ENCODE measurements at regions not wholly inside any gene's neighbourhood (a gene's known extent, or its start where the extent isn't known, plus 50 kb on each side); places are given as distances from the start of the nearest gene placed in this dataset.

DNA sequence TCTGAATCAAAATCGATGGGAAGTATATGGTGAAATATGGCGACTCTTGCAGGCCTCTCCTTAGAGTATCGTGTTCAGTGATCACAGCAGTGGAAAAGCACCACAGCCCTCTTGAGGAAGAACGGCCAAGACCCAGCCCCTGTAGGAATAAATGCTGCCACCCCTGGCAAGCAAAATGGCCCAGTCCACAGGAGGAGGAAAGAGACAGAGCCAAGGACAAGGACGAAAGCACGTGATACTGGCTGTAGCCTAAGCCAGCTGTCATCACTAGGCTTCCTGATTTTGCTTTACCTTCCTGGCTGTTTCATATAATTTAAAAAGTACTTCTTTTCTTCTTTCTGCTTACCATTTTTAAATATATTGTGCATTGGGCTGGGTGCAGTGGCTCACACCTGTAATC is 395.0 kb upstream of the SHH start:
- Histone ChIP-seq H3K4me3 (no peak overlapping the region), H3K9me3 (no peaks in the 10 kb centered on the region), H3K27me3 (no peaks in the 10 kb centered on the region), H3K36me3 (no peaks in the 10 kb centered on the region), H3K4me1 (no peaks in the 10 kb centered on the region), H3K27ac (no peak overlapping the region)
- 83 to 88% methylated on average over 6 of the region's 6 CpGs for WGBS, 2 donors
- ATAC-seq (ENCODE audit: low FRiP score in 2 of 2): no peak
- TF ChIP-seq POLR2AphosphoS5 (IDR thresholded peaks at IDR 0.05): no peak
- no peak for TF ChIP-seq POLR2A (IDR thresholded peaks at IDR 0.05)
- no peak for TF ChIP-seq EP300 (IDR thresholded peaks at IDR 0.05)
- TF ChIP-seq, protein P1, sequence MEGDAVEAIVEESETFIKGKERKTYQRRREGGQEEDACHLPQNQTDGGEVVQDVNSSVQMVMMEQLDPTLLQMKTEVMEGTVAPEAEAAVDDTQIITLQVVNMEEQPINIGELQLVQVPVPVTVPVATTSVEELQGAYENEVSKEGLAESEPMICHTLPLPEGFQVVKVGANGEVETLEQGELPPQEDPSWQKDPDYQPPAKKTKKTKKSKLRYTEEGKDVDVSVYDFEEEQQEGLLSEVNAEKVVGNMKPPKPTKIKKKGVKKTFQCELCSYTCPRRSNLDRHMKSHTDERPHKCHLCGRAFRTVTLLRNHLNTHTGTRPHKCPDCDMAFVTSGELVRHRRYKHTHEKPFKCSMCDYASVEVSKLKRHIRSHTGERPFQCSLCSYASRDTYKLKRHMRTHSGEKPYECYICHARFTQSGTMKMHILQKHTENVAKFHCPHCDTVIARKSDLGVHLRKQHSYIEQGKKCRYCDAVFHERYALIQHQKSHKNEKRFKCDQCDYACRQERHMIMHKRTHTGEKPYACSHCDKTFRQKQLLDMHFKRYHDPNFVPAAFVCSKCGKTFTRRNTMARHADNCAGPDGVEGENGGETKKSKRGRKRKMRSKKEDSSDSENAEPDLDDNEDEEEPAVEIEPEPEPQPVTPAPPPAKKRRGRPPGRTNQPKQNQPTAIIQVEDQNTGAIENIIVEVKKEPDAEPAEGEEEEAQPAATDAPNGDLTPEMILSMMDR (IDR thresholded peaks at IDR 0.05): no peak
- no peak for DNase-seq

DNA sequence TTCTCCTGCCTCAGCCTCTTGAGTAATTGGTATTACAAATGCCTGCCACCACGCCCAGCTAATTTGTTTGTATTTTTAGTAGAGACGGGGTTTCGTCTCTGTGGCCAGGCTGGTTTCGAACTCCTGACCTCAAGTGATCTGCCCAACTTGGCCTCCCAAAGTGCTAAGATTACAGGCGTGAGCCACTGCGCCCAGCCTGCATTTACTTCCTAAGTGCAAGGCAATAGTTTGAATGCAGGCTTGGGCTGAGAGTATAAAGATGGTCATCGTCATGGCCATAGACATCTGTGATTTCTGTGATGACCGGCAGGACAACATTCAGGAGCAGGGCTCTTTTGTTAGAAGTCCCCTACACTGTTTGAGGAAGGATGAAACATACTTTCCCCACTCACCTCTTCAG is 393.9 kb upstream of the SHH start:
- 80 to 82% methylated on average over 8 of the region's 8 CpGs for WGBS, 2 donors
- Histone ChIP-seq H3K4me1 (no peaks in the 10 kb centered on the region), H3K36me3 (no peaks in the 10 kb centered on the region), H3K27me3 (no peaks in the 10 kb centered on the region), H3K9me3 (no peaks in the 10 kb centered on the region), H3K27ac (no peak overlapping the region), H3K4me3 (no peak overlapping the region)
- no peak for TF ChIP-seq EP300 (IDR thresholded peaks at IDR 0.05)
- TF ChIP-seq POLR2A (IDR thresholded peaks at IDR 0.05): no peak
- DNase-seq: no peak
- no peak for ATAC-seq (ENCODE audit: low FRiP score in 2 of 2)

DNA sequence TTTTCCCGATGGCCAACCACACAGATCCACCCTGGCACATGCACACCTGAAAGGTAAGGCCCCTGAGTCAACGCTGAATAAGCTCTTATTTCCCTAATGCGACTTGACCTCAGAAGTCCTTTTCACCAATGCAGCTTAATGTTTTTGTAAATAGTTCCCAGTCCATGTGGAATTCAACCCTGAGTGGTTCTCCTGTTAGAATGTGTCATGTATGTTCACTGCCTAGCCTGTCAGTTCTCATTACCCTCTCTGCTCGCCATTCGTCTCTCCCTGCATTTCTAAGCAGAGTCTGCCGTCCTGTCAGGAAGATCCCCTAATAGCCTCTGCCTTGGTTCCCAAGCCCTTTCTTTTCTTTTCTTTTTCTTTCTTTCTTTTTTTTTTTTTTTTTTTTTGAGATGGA is 392.6 kb upstream of the SHH start:
- Histone ChIP-seq H3K4me1 (no peaks in the 10 kb centered on the region), H3K27me3 (no peaks in the 10 kb centered on the region), H3K9me3 (no peaks in the 10 kb centered on the region), H3K4me3 (no peak overlapping the region), H3K36me3 (no peaks in the 10 kb centered on the region), H3K27ac (no peak overlapping the region)
- no peak for ATAC-seq (ENCODE audit: low FRiP score in 2 of 2)
- WGBS, 2 donors: 81 to 82% methylated on average over 6 of the region's 6 CpGs
- DNase-seq: no peak
- TF ChIP-seq POLR2A (IDR thresholded peaks at IDR 0.05) (no peak), POLR2AphosphoS5 (IDR thresholded peaks at IDR 0.05) (no peak)

DNA sequence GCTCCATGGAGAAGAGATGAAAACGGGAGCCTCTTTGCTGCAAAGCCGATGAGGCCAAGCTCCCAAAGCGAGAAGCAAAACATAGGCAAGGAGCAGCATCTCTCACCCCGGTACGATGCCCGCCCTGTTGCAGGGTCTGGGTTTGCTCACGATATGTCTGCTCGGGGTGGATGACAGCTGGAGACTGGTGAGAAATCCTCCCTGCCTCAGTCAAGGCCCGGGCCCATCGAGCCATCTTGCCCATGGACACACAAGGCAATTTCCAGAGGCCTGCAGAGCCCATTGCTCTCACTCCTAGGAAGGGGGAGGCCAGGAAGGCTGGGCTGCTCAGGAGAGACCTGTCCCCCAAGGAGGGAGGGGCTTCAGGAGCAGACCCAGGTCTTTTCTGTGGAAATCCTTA is 391.7 kb upstream of the SHH start:
- Histone ChIP-seq H3K9me3 (no peaks in the 10 kb centered on the region), H3K36me3 (no peaks in the 10 kb centered on the region), H3K4me3 (no peak overlapping the region), H3K27me3 (no peaks in the 10 kb centered on the region), H3K27ac (no peak overlapping the region), H3K4me1 (no peaks in the 10 kb centered on the region)
- WGBS, 2 donors: 90 to 92% methylated on average over 2 to 10 of the region's 10 CpGs
- no peak for DNase-seq
- ATAC-seq (ENCODE audit: low FRiP score in 2 of 2): no peak
- TF ChIP-seq POLR2A (IDR thresholded peaks at IDR 0.05) (no peak), EP300 (IDR thresholded peaks at IDR 0.05) (no peak), POLR2AphosphoS5 (IDR thresholded peaks at IDR 0.05) (no peak)
- TF ChIP-seq, protein P1 (IDR thresholded peaks at IDR 0.05): no peak

DNA sequence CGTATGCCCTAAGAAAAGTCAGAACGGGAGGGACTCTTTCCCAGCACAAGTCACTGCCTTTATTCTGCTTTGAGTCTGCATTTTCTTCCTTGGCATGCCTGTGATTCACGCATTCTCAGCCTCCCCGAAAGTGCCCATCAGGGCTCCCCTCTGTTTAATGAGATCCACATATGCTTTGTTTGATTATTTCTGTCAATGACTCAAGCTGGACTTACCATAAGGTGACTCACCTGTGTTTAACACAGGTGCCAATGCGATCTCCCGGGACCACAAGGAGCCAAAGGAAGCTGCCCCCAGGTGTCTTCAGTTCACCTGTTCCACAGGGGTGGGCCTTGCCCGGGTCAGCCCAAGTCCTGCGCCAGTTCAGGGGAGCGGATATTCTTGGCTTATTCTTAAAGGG is 386.0 kb upstream of the SHH start:
- no peak for ATAC-seq (ENCODE audit: low FRiP score in 2 of 2)
- Histone ChIP-seq H3K9me3 (no peaks in the 10 kb centered on the region), H3K27me3 (no peaks in the 10 kb centered on the region), H3K4me1 (no peaks in the 10 kb centered on the region), H3K27ac (no peak overlapping the region), H3K36me3 (no peaks in the 10 kb centered on the region), H3K4me3 (no peak overlapping the region)
- TF ChIP-seq POLR2A (IDR thresholded peaks at IDR 0.05): no peak
- no peak for TF ChIP-seq EP300 (IDR thresholded peaks at IDR 0.05)
- TF ChIP-seq, protein P1 (IDR thresholded peaks at IDR 0.05): no peak
- TF ChIP-seq POLR2AphosphoS5 (IDR thresholded peaks at IDR 0.05): no peak
- 83 to 92% methylated on average over 9 of the region's 9 CpGs for WGBS, 2 donors
- DNase-seq: no peak

DNA sequence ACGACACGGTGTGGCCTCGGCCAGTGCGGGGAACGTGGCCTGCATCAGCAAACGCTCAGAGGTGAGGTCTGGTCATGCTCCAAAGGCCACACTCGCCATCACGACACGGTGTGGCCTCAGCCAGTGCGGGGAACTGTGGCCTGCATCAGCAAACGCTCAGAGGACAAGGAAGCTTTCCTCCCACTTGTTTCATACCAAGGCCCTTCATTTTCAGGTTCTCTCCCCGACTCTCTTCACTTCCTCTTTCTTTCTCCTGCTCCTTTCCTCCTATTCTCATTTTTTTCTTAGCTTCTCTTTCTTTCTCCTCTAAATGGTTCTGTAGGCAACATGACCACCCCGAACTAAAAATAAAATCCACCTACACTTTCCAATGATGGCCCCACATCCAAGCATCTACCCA is 384.4 kb upstream of the SHH start:
- H3K27me3 ChIP-seq: no peaks in the 10 kb centered on the region
- ATAC-seq (ENCODE audit: low FRiP score in 2 of 2) (no peak), DNase-seq (peak in 1 of 2 donors; percentile 42)
- no peak overlapping the region for H3K27ac ChIP-seq
- WGBS, 2 donors: 77 to 87% methylated on average over 12 to 13 of the region's 13 CpGs
- H3K9me3 ChIP-seq: no peaks in the 10 kb centered on the region
- H3K4me1 ChIP-seq: no peaks in the 10 kb centered on the region
- no peaks in the 10 kb centered on the region for H3K36me3 ChIP-seq
- TF ChIP-seq POLR2AphosphoS5 (IDR thresholded peaks at IDR 0.05) (no peak), POLR2A (IDR thresholded peaks at IDR 0.05) (no peak), EP300 (IDR thresholded peaks at IDR 0.05) (no peak)
- TF ChIP-seq, protein P1 (IDR thresholded peaks at IDR 0.05): no peak
- no peak overlapping the region for H3K4me3 ChIP-seq

Data from upper lobe of left lung (tissue), 6 donors.